Chondrocyte (in vitro differentiated cells): ENCODE measurements at regions not wholly inside any gene's neighbourhood (a gene's known extent, or its start where the extent isn't known, plus 50 kb on each side); places are given as distances from the start of the nearest gene placed in this dataset.

Source experiments
- DNase-seq: peaks from one replicate; pipeline ENCODE4 v3.0.0; 2021; ENCODE audit warnings: mixed read lengths, low spot score
- H3K27ac Mint-ChIP-seq: one replicate; pipeline ENCODE4 v1.8.0; 2021; ENCODE audit warnings: mild to moderate bottlenecking, moderate library complexity, mixed read lengths; ENCODE audit not compliant: unreplicated experiment
- H3K27me3 Mint-ChIP-seq: 2 replicates; pipeline ENCODE4 v1.8.0; 2021; ENCODE audit warnings: low read depth, mixed read lengths
- H3K36me3 Mint-ChIP-seq: 2 replicates; pipeline ENCODE4 v1.8.0; 2021; ENCODE audit warnings: low read depth, mixed read lengths
- H3K4me1 Mint-ChIP-seq: 2 replicates; pipeline ENCODE4 v1.8.0; 2021; ENCODE audit warnings: low read depth, mild to moderate bottlenecking, mixed read lengths
- H3K4me3 Mint-ChIP-seq: one replicate; pipeline ENCODE4 v1.8.0; 2021; ENCODE audit warnings: mild to moderate bottlenecking, moderate library complexity, mixed read lengths; ENCODE audit not compliant: unreplicated experiment
- H3K9me3 Mint-ChIP-seq: 2 replicates; pipeline ENCODE4 v1.8.0; 2021; ENCODE audit warnings: low read depth, mixed read lengths
- TF ChIP-seq, protein P1 (sequence below): fragments of 200-600 bp; sonication (generic); IDR thresholded peaks from 2 replicates; pipeline ENCODE4 v1.5.0; 2021; ENCODE audit warnings: antibody characterized with exemption, mild to moderate bottlenecking, moderate library complexity

DNA sequence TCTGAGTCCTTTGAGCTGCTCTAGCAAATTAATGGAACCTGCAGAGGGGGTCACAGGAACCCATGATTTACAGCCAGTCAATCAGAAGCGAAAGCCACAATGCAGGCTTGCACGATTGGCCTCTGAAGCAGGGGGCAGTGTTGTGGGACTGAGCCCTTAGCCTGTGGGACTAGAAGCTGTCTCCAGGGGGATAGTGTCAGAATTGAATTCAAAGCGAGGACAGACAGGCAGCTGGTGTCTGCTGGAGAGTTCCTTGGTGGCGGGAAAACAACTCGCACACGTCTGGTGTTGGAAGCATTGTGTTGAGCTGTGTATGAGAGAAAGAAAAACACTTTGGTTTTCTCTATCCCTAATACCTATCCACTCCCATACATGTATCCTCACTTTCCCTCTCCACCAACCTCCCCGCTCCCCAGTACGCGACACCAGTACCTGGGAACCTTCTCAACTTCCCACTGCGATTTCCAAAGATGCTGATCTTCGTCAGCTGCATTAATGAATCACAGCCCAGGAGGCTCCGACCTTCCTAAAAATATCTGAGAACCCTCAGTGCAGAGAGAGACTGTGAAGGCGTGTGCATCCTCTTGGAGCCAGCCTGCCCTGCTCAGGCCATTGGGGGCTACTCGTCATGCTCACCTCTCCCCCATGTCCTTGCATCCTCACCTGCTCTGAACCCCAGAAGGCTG, 88.2 kb downstream of the HS1BP3 start:
- Mint-ChIP-seq H3K9me3 (no peaks in the 10 kb centered on the region), H3K36me3 (no peaks in the 10 kb centered on the region), H3K4me1 (peaks cover 21% of the 10 kb centered on the region), H3K27me3 (no peaks in the 10 kb centered on the region), H3K4me3 (no peak overlapping the region), H3K27ac (no peak overlapping the region)
- TF ChIP-seq, protein P1, sequence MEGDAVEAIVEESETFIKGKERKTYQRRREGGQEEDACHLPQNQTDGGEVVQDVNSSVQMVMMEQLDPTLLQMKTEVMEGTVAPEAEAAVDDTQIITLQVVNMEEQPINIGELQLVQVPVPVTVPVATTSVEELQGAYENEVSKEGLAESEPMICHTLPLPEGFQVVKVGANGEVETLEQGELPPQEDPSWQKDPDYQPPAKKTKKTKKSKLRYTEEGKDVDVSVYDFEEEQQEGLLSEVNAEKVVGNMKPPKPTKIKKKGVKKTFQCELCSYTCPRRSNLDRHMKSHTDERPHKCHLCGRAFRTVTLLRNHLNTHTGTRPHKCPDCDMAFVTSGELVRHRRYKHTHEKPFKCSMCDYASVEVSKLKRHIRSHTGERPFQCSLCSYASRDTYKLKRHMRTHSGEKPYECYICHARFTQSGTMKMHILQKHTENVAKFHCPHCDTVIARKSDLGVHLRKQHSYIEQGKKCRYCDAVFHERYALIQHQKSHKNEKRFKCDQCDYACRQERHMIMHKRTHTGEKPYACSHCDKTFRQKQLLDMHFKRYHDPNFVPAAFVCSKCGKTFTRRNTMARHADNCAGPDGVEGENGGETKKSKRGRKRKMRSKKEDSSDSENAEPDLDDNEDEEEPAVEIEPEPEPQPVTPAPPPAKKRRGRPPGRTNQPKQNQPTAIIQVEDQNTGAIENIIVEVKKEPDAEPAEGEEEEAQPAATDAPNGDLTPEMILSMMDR, result peak; percentile 32
- DNase-seq, result no peak

DNA sequence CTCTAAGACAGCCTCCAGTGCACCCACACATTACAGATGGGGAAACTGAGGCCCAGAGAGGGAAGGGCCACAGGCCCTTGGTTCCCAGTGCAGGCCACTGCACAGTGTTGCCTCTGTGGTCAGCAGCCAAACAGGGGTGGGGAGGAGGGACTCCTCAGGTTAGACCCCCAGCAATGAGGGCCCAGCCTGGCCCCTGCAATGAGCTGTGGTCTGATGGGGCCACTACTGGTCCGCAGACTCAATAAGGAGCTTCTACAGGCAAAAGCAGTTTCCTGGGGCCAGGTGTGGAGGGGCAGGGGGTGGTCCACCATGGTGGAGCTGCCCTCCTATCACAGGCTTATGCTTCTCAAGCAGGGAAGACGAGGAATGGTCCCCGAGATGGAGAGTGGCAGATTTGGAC, 87.6 kb downstream of the HS1BP3 start:
- DNase-seq, result no peak
- Mint-ChIP-seq H3K9me3 (no peaks in the 10 kb centered on the region), H3K27ac (no peak overlapping the region), H3K27me3 (no peaks in the 10 kb centered on the region), H3K36me3 (no peaks in the 10 kb centered on the region), H3K4me1 (peaks cover 27% of the 10 kb centered on the region), H3K4me3 (no peak overlapping the region)
- TF ChIP-seq, protein P1, result no peak

DNA sequence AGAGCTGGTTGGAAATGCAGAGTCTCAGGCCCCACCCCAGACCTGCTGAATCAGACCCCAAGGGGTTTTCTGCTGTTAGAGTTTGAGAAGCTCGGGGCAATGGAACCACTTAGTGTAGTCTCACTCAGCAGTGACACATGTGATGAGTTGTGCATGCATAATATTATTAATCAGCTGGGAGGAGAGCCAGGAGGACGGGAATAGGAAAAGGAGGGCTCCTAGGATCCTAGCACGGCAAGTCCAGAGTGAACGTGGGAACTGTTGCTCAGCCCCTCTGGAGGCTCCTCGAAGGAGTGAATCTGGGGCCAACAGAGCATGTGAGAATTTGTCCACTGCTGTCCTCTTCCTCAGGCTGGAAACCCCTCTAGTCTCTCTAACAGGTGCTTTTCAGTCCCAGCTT, 87.1 kb downstream of the HS1BP3 start:
- Mint-ChIP-seq H3K27me3 (no peaks in the 10 kb centered on the region), H3K4me3 (no peak overlapping the region), H3K36me3 (no peaks in the 10 kb centered on the region), H3K9me3 (no peaks in the 10 kb centered on the region), H3K27ac (no peak overlapping the region), H3K4me1 (peaks cover 32% of the 10 kb centered on the region)
- DNase-seq, result no peak
- TF ChIP-seq, protein P1, result no peak

DNA sequence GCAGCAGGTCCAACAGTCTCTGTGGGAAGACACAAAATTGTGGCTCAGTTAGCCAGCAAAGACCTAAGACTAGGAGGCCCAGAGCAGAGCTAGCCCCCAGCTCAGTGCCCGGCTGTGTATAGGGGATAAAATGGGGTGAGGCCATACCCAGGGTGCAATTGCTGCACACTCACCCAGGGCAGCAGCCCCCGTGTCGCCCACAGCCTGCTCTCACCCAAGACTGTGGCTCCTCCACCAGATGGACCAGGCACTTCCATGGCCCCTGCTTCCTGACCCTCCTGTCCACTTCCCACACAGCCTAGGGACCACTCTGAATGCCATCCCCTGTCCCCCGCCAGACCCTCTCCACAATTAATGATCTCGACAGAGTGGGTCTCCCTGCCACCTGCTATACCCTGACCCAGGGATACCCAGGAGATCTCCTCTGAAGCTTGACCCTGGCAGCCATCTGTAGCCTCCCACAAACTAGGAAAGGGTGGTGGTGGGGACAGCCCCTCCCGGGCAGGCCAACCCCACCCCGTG, 85.7 kb downstream of the HS1BP3 start:
- no peak overlapping the region for H3K4me3 Mint-ChIP-seq
- H3K9me3 Mint-ChIP-seq, result no peaks in the 10 kb centered on the region
- DNase-seq, result no peak
- no peak overlapping the region for H3K27ac Mint-ChIP-seq
- H3K36me3 Mint-ChIP-seq, result no peaks in the 10 kb centered on the region
- TF ChIP-seq, protein P1, result no peak
- peaks cover 45% of the 10 kb centered on the region for H3K4me1 Mint-ChIP-seq
- no peaks in the 10 kb centered on the region for H3K27me3 Mint-ChIP-seq

DNA sequence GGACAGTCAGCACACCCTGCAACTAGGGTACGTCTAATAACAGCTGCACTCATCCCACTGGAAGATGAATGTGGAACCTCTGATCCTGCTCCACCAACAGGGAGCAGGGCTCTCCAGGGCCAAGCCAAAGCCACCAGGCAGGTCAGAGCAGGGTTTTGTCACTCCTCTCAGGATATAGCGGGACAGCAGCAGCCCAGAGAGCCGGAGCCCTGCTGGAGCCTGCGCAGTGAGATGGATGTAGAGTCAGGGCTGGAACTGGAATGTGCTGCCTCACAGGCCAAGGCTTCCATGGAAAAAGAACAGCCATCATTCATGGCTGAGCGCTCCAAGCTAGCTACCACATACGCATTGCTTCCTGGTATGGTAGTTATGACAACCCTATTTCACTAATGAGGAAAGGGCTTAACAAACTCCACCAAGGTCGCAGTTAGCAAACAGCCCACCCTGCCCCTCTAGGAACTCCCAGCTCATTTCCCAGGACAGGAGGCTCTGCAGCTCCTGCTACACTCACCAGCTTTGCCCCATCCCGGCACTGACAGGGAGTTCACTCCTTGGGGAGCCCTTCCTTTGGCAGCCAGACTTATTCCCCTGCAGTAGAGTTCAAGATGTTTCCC, 85.2 kb downstream of the HS1BP3 start:
- Mint-ChIP-seq H3K27me3 (no peaks in the 10 kb centered on the region), H3K4me3 (no peak overlapping the region)

More for the DNA sequence above, 85.2 kb downstream of the HS1BP3 start:
- H3K4me1 Mint-ChIP-seq, result peaks cover 45% of the 10 kb centered on the region
- no peaks in the 10 kb centered on the region for H3K36me3 Mint-ChIP-seq
- no peaks in the 10 kb centered on the region for H3K9me3 Mint-ChIP-seq
- DNase-seq, result no peak
- TF ChIP-seq, protein P1, result no peak
- H3K27ac Mint-ChIP-seq, result no peak overlapping the region
